Nephron (organoid): ENCODE measurements at regions not wholly inside any gene's neighbourhood (a gene's known extent, or its start where the extent isn't known, plus 50 kb on each side); places are given as distances from the start of the nearest gene placed in this dataset.

Experiments
- H3K27ac Mint-ChIP-seq, 3 experiments: 2 replicates each; pipeline ENCODE4 v1.8.0; 2020; ENCODE audit warnings: mixed read lengths in 3 of 3, mild to moderate bottlenecking in 2 of 3, moderate library complexity in 1 of 3
- H3K27me3 Mint-ChIP-seq: 2 replicates; pipeline ENCODE4 v1.8.0; 2021; ENCODE audit warnings: low read depth, mild to moderate bottlenecking, moderate library complexity, mixed read lengths
- H3K36me3 Mint-ChIP-seq: 2 replicates; pipeline ENCODE4 v1.8.0; 2020; ENCODE audit warnings: low read depth, mixed read lengths
- H3K4me1 Mint-ChIP-seq: 2 replicates; pipeline ENCODE4 v1.8.0; 2020; ENCODE audit warnings: mixed read lengths
- H3K4me3 Mint-ChIP-seq, 3 experiments: 2 replicates each; pipeline ENCODE4 v1.8.0; 2020; ENCODE audit warnings: mild to moderate bottlenecking in 3 of 3, mixed read lengths in 3 of 3, moderate library complexity in 2 of 3
- H3K9me3 Mint-ChIP-seq: 2 replicates; pipeline ENCODE4 v1.8.0; 2020; ENCODE audit warnings: mixed read lengths
- TF ChIP-seq, protein P1 (sequence below), 3 experiments: fragments of 200-600 bp; sonication (generic); IDR thresholded peaks; one replicate each; pipeline ENCODE4 v1.5.0; 2021; ENCODE audit warnings: antibody characterized with exemption in 3 of 3; ENCODE audit not compliant: unreplicated experiment in 3 of 3

DNA sequence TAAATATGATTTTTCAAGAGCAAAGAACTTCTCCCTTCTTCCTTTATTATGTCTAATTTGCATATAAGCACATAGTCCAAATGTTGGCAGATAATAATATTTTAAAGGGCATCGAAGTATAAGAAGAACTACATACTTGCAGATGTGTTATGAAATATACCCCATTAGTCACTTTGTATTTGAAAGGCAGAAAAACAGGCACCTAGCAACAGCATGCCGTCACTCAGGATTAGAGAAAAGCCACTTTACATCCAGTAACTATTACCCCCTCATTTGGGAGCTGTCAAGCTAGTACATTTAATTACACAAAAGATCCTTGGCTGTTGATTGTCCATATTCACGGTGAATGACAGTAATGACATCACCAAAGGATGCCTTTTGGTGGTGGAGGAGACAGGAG lies 99.3 kb upstream of the ARMC2 start:
- TF ChIP-seq, protein P1, sequence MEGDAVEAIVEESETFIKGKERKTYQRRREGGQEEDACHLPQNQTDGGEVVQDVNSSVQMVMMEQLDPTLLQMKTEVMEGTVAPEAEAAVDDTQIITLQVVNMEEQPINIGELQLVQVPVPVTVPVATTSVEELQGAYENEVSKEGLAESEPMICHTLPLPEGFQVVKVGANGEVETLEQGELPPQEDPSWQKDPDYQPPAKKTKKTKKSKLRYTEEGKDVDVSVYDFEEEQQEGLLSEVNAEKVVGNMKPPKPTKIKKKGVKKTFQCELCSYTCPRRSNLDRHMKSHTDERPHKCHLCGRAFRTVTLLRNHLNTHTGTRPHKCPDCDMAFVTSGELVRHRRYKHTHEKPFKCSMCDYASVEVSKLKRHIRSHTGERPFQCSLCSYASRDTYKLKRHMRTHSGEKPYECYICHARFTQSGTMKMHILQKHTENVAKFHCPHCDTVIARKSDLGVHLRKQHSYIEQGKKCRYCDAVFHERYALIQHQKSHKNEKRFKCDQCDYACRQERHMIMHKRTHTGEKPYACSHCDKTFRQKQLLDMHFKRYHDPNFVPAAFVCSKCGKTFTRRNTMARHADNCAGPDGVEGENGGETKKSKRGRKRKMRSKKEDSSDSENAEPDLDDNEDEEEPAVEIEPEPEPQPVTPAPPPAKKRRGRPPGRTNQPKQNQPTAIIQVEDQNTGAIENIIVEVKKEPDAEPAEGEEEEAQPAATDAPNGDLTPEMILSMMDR (IDR thresholded peaks at IDR 0.05; ENCODE audit: unreplicated experiment in 3 of 3): no peak
- no peak overlapping the region for H3K4me3 Mint-ChIP-seq
- no peaks in the 10 kb centered on the region for H3K36me3 Mint-ChIP-seq
- peaks cover 55% of the 10 kb centered on the region for H3K4me1 Mint-ChIP-seq
- peaks cover 3% of the 10 kb centered on the region for H3K27me3 Mint-ChIP-seq
- no peak overlapping the region for H3K27ac Mint-ChIP-seq
- H3K9me3 Mint-ChIP-seq: no peaks in the 10 kb centered on the region

DNA sequence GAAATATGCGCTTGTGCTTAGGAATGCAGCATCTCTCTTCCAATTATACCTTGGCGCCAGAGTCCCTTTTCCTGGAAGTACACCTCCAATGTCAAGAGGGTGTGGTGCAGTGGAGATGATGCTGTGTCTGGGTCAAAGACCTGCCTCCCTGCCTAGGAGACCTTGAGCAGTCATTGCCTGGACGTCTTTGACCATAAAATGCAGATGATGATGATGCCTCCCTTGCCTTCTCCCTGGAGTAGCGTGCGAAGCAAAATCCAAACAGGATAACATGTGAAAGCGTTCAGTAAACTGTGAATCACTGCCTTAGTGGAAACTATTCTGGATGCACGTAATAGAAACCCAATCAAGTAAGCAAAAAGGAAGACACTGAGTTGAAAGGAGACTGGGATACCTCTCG lies 97.4 kb upstream of the ARMC2 start:
- peaks cover 51% of the 10 kb centered on the region for H3K4me1 Mint-ChIP-seq
- no peaks in the 10 kb centered on the region for H3K9me3 Mint-ChIP-seq
- no peak overlapping the region for H3K4me3 Mint-ChIP-seq
- TF ChIP-seq, protein P1 (IDR thresholded peaks at IDR 0.05; ENCODE audit: unreplicated experiment in 3 of 3): no peak
- H3K27ac Mint-ChIP-seq: no peak overlapping the region
- no peaks in the 10 kb centered on the region for H3K36me3 Mint-ChIP-seq
- H3K27me3 Mint-ChIP-seq: no peaks in the 10 kb centered on the region

DNA sequence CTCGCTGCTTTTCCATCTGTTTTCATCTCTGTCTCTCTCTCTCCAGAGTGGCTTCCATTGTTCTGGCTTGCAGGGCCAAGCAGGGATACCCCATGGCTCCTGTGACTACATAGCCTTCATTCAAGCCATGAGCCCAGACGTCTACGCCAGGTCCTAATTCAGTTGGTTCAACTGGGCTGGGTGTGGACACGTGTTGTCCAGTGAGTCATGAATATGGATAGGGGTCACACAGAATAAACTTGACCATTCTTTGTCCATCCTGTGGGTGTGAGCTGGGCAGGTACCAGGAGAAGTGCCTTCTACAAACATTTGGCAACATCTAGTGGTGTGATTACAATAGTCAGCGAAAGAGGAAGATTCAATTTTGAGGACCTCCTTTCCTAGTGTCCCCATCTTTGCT lies 96.9 kb upstream of the ARMC2 start:
- H3K36me3 Mint-ChIP-seq: no peaks in the 10 kb centered on the region
- H3K4me3 Mint-ChIP-seq: no peak overlapping the region
- peaks cover 56% of the 10 kb centered on the region for H3K4me1 Mint-ChIP-seq
- TF ChIP-seq, protein P1 (IDR thresholded peaks at IDR 0.05; ENCODE audit: unreplicated experiment in 3 of 3): no peak
- H3K9me3 Mint-ChIP-seq: no peaks in the 10 kb centered on the region
- H3K27me3 Mint-ChIP-seq: peaks cover under 1% of the 10 kb centered on the region
- no peak overlapping the region for H3K27ac Mint-ChIP-seq

DNA sequence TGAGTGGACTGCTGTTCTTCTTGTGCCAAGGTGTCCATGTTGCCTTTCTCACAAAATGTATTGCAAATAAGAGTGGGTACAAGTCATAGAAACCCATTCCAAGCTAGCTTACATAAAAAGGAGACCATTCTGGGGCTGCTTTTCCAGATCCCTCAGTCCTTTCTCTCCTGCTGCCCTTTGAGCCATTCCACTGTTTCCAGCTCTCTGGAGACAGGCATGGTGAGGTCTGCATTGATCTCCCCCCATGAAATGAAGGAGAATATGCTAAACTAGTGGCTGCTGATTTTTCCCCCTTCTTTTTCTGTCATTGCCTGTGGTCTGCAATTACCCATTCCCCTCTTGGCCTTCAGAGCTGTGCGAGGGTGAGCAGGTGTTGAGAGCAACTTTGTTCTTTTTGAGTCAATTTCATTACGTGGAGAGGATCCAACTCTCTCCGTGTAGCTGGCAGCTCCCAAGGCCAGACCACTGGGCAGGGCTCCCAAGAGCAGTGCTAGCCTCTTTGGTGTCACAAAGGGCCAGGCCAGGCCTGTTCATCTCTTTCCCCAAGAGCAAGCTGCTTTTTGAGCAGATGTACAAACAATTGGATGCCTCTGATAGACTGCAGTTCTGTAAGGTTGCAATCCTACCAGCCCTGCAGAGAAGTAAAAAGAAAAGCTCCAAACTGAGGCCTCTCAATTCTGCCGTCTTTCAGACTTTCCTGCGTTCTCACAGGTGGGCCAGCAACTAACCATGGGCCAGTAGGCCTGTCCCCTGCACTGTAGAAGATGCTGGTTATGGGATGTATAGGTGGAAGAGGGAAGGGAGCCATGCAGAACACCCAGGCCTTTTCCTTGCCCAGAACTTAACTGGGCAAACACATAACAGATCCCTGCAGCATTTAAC lies 96.1 kb upstream of the ARMC2 start:
- Mint-ChIP-seq H3K4me3 (no peak overlapping the region), H3K36me3 (no peaks in the 10 kb centered on the region), H3K4me1 (peaks cover 49% of the 10 kb centered on the region), H3K27me3 (peaks cover 8% of the 10 kb centered on the region), H3K9me3 (no peaks in the 10 kb centered on the region), H3K27ac (peak overlapping the region in 1 of 3 experiments; percentile 80)
- TF ChIP-seq, protein P1 (IDR thresholded peaks at IDR 0.05; ENCODE audit: unreplicated experiment in 3 of 3): no peak

DNA sequence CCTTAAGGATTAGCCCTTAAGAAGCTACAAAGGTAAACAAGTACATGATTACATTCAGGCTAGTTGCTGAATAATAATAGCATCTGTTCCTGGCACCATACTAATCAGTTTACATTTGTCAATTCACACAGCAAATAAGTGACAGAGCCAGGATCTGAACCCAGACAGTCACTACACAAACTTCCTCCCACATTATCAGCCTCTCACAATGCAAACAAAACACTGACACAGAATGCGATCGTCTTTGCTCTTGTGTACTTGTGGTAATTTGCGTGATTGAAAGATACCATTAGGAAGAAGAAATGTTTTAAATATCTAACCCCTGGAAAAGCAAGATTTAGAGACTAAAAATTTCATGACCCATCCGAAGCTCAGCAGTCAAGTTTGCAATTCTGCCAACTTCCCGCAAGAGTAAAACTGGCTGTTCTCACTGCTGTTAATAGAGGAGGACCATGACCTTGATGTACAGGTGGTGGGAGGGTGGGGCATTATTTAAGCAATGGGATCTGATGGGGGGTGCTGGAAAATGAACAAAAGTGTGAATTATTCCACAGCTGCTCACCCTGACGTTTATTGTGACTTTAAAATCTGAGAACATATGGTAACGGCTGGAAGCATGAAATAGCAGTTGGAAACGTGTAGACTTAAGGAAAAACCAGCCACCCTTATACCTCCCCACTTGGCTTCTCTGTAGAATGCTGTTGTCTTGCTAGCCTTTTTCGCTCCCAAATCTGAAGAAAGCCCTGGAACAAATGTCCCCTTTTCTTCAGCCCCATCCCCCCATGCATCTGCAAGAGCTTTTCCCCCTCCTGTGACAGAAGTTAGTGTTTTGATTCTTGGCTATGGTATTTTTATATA lies 95.3 kb upstream of the ARMC2 start:
- H3K27ac Mint-ChIP-seq: peak overlapping the region in 2 of 3 experiments; percentile 72 to 80
- H3K4me1 Mint-ChIP-seq: peaks cover 48% of the 10 kb centered on the region
- no peaks in the 10 kb centered on the region for H3K9me3 Mint-ChIP-seq
- H3K36me3 Mint-ChIP-seq: no peaks in the 10 kb centered on the region
- peaks cover 8% of the 10 kb centered on the region for H3K27me3 Mint-ChIP-seq
- TF ChIP-seq, protein P1 (IDR thresholded peaks at IDR 0.05; ENCODE audit: unreplicated experiment in 3 of 3): no peak
- no peak overlapping the region for H3K4me3 Mint-ChIP-seq
